GM18951 (cell line): ENCODE measurements at regions not wholly inside any gene's neighbourhood (a gene's known extent, or its start where the extent isn't known, plus 50 kb on each side); places are given as distances from the start of the nearest gene placed in this dataset.
"Not testable (repeated sequence)": the region's sequence is repeated elsewhere in the genome, so short reads cannot be mapped to it uniquely, and the experiment has no call there.

Experiments
- POLR2A ChIP-seq: IDR thresholded peaks from 4 replicates; pipeline ENCODE4 v1.6.1; 2011; ENCODE audit warnings: mild to moderate bottlenecking; ENCODE audit not compliant: insufficient read length, insufficient read depth; ENCODE audit errors: extremely low read depth
- in situ Hi-C: fragments of 300-500 bp; cut with MboI; formaldehyde crosslinking; loops from one replicate; pipeline ENCODE4 v1.12.0; 2022; ENCODE audit warnings: low sequenced_read_pairs, mixed read lengths, inconsistent platforms; ENCODE audit not compliant: unreplicated experiment

DNA sequence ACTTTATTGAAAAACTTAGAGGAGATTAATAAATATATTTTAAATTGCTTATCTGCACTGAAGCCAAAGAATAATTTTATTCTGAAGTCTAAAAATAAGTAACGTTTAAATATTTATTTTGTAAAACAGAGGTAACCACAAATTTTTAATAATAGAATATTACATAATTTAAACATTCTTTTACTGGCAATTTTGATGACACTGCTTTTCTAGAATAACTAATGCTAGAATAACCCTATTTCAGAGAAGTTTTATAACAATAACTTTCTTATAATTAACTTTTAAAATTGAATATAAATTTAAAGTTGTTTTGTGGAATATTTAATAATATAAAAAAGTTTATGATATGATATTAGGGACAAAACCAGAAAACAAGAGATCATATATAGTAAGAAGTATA is 409.6 kb upstream of the KCNMB2 start:
- in situ Hi-C loops = no loop called here
- no peak for TF ChIP-seq POLR2A

DNA sequence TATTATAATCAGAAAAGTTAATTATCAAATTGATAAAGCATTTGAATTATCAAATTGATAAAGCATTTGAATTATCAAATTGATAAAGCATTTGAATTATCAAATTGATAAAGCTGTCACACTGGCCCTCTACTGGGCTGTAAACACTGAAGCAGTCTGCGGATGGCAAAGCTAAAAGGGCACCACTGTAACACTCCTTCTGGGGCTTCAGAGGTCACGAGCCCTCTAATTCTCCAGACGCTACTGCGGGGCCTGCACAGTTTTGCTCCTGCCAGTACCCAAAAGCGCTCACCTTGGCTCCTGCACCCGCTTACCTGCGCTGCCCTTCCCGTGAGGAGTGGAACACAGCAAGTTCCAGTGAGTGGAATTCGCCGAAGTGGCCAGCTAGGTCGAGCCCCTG is 409.0 kb upstream of the KCNMB2 start:
- TF ChIP-seq POLR2A = no peak
- in situ Hi-C loops = no loop called here

DNA sequence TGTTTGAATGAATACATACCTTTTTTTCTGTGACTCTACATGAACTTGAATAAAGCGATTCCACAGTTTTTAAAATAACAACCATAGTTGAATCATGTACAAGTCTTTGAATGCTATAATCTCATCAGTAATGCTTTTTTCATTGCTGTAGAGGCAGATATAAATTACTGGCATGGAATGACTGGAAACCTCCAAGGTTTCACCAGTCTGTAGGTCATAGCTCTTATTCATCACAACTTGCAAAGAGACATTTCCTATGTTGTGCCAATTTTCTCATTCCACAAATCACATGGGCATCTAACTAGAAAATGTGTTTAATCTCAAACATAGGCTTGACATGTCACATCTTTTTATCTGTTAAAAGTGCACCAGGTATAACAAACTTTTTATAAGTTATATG is 407.1 kb upstream of the KCNMB2 start:
- no peak for TF ChIP-seq POLR2A
- in situ Hi-C loops = no loop called here

DNA sequence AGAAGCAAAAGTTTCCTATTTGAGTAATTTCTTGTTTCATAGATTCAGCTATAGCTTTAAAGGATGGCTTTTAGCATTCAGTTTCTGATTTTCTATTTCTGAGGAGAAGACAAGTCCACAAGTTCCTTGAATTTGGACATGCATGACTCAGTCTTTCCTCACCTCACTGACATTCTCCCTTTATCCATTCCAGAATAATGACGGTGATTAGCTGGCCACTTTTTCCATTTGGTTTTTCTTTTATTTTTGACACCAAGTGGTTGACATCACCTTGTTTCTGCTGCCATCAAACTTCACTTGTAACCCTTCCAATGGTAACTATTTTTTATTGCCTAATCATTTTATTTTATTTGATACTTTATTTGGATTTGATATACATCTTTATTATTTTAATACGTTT is 404.4 kb upstream of the KCNMB2 start:
- in situ Hi-C loops = no loop called here
- no peak for TF ChIP-seq POLR2A

DNA sequence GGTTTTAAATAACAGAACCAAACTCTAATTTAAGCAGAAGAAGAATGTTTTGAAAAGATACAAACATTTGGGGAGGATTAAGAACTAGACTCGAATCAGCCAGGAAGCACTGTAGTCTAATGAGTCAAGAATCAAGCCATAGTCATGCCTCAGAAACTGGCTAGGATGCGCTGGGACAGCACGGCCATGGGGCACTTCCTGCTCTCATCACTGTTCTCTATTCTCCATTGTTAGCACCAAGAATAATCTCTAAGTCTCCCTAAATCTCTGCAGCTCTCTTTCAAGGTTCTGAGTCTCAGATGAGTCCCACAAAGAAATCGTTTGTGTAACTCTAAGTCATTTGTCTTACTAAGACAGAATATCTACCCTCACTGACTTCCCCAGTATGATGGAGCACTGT is 399.0 kb upstream of the KCNMB2 start:
- TF ChIP-seq POLR2A = no peak
- in situ Hi-C loops = no loop called here

DNA sequence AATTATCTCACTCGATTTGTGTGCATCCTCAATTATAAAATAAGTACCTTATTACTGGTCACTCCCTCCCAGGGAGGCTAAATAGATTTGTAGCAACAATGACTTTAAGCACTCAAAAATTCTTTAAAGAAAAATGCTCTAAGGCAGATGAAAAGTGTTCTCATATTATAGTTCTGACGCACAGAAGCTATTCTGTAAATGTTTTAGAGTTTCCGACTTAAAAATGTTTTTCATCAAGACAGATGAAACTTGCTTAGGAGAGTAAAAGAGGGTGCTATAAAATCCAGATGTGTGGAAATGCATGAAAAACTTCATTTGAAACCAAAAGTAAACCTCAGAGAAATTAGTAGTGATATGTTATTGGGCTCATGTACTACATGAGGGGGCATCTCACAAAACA is 398.4 kb upstream of the KCNMB2 start:
- in situ Hi-C loops = no loop called here
- TF ChIP-seq POLR2A = no peak

DNA sequence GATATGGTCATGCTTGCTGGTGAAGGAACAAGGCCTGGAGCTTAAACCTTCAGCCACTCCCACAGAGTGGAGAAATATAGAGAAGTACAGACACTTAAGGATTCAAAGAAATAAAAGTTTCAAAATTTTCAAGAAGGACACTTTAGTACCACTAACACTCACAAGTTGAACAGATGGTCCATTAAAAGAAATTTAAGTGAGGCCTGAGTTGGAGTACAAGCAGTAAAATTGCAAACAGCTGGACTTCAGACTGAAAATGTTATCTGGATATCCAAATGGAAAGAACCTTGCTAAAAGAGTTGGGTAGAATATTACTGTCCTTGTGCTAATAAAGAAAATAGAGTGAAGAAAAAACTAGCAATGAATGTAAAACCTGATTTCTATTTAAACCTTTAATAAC is 397.1 kb upstream of the KCNMB2 start:
- TF ChIP-seq POLR2A = no peak

DNA sequence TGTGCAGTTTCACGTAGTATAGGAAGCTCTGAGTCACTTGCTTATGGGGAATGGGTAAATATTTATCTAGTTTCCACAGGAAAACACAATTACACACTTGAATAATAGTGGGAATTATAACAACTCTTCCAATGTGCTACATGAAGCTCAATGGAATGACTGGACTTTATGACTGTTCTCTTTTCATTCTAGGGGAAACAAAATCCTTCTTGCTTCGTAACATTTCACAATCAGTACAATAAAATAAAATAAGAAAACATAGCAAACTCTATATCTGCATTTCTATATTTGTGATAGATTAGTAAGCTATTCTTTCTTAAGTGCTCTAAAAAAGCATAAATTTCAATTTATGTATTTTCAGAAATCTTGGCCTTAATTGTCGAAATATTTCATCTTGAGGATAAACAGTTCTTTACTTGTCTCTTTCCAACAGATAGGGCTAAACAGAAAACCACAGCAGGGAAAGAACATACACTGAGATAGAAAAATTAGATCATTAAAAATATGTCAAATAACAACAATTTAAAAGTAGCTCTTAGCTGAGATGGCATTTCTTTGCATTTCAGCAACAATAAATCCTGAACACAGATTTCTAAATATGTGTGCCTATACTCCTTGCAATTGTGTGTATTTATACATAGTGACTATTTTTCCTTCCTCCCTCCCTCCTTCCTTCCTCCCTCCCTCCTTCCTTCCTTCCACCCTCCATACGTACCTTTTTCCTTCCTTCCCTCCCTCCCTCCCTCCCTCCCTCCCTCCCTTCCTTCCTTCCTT is 395.5 kb upstream of the KCNMB2 start:
- in situ Hi-C loops = no loop called here
- no peak for TF ChIP-seq POLR2A

More for the DNA sequence above, 397.1 kb upstream of the KCNMB2 start:
- in situ Hi-C loops = no loop called here

DNA sequence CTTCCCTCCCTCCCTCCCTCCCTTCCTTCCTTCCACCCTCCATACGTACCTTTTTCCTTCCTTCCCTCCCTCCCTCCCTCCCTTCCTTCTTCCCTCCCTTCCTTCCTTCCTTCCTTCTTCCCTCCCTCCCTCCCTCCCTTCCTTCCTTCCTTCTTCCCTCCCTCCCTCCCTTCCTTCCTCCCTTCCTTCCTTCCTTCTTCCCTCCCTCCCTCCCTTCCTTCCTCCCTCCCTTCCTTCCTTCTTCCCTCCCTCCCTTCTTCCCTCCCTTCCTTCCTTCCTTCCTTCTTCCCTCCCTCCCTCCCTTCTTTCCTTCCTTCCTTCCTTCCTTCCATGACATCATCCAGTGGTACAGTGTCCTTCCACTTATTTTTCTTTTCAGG is 394.9 kb upstream of the KCNMB2 start:
- in situ Hi-C loops = not testable (repeated sequence)

DNA sequence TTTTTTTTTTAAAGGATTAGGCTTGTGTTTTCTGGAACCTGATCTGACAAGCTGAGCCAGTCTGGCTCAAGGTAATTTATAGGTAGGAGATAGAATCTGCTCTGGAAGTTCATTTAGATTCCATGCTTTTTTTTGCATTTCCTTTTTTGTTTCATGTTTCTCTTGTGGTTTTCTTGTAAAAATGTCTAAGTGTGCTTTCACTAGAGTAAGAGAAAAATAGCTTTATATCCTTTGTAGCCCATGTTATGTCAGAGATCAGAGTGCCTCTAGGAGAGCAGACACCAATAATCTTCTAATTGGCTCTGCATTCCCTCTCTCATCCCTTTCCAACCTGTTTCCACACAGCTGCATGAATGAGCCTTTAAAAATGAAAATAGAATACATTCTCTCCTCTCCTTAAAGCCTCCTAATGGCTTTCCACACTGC is 389.8 kb upstream of the KCNMB2 start:
- in situ Hi-C loops = no loop called here
- TF ChIP-seq POLR2A = no peak

DNA sequence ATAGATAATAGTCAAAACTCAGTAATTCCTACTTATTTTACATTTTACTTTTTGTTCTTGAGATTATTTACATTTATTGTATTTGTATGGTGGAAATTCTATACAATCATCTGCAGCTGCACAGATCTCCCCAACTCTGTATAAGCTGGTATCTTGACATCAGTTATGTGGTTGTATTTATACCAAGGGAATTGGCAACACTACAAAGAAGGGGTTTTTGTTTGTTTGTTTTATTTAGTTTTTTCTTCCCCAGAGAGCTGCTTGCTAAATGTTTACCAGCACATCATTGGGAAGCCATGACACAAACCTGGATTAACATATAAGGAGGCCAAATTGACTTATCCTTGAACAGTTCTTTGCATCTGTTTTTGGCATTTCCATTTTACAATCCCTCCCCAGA is 389.2 kb upstream of the KCNMB2 start:
- in situ Hi-C loops = no loop called here
- no peak for TF ChIP-seq POLR2A

DNA sequence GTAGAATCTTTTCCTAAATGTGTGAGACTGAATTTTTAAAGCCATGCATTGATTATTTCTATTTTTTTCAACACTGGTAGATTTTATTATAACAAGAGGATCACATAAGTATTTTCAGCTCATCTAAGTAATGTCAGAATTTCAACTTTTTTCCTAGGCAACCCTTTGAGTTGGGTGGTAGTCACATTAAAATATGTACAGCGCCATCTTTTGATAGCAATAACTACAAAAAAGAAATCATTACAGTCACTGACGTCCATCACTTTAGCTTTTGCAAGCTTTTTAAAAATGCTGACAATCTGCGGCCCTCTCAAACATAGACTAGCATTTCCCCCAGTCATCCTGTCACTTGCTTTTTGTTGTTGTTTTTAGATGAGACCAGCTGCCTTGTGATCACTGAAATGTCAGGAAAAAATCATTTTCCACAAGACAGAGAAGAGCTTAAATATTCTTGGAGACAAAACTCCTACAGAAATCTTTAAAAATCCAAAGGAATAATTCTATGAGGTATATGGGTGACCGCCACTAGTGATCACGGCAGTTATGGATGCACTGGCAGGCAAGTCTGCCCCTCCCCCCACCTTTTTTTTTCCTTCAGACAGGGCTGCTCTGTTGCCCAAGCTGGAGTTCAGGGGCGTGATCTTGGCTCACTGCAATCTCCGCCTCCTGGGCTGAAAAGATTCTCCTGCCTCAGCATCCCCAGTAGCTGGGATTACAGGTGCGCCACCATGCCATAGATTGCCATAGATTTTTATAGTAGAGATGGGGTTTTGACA is 384.0 kb upstream of the KCNMB2 start:
- in situ Hi-C loops = no loop called here
- no peak for TF ChIP-seq POLR2A

DNA sequence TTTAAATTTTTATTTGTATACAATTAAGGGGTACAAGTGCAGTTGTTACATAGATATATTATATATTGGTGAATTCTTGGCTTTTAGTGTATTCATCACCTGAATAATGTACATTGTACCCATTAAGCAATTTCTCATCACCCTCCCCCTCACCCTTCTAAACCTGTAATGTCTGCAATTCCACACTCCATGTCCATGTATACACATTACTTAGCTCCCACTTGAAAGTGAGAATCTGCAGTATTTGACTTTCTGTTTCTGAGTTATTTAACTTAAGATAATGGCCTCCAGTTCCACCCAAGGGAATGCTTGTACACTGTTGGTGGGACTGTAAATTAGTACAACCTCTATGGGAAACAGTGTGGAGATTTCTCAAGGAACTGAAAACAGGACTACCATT is 383.2 kb upstream of the KCNMB2 start:
- in situ Hi-C loops = no loop called here
- TF ChIP-seq POLR2A = no peak

DNA sequence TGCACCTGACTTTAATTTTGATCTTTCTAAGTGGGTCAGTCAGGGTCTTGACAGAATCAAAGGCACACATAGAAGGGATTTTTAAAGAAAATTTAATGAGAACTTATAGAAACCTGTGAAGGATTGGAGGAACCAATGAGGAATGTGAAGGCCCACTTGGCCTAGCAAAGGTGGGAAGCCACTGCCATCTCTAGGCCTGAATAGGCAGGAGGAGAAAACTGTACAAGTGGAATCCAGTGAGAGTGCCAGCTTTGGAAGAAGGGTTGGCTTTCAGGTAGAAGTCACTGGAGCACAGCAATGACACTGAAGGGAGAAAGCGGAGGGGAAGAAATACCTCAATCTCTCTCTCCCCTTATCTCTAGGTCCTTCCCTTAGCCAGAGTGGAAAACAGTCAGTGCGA is 380.7 kb upstream of the KCNMB2 start:
- in situ Hi-C loops = no loop called here
- TF ChIP-seq POLR2A = no peak
